Pancreas (tissue), 10 donors: ENCODE measurements at regions not wholly inside any gene's neighbourhood (a gene's known extent, or its start where the extent isn't known, plus 50 kb on each side); places are given as distances from the start of the nearest gene placed in this dataset.

Experiments
- ATAC-seq, 4 donors: fragments of 200-7000 bp; cut with Tn5 transposase; one replicate each; pipeline versions ENCODE4 v1.8.0 to v1.9.1; 2020; ENCODE audit warnings: mild to moderate bottlenecking in 4 of 4, moderate library complexity in 4 of 4
- DNase-seq, 6 donors: peaks; one replicate each; pipeline ENCODE4 v3.0.0-alpha.2; 2020
- FAIRE-seq: peaks from 2 replicates; lab custom pipeline; 2012; peaks lifted over from hg19 to GRCh38; lab: Jason Lieb, UNC
- H3K27ac ChIP-seq, 4 donors: fragments of 200-600 bp; sonication (generic); 1 replicate in 3 of 4; 2 replicates in 1 of 4; pipeline versions ENCODE4 v1.5.0 to v1.8.0; 2020
- H3K27me3 ChIP-seq, 4 donors: fragments of 200-600 bp; one replicate each; pipeline ENCODE4 v1.8.0; 2021
- H3K36me3 ChIP-seq, 3 donors: fragments of 200-600 bp; sonication (generic) in 1 of 3; one replicate each; pipeline versions ENCODE4 v1.5.0 to v1.8.0; 2020 to 2021
- H3K4me1 ChIP-seq, 3 donors: fragments of 200-600 bp; one replicate each; pipeline ENCODE4 v1.8.0; 2021
- H3K4me3 ChIP-seq, 4 donors: fragments of 200-600 bp; sonication (generic) in 2 of 4; one replicate each; pipeline versions ENCODE4 v1.5.0 to v1.8.0; 2020 to 2021
- H3K9me3 ChIP-seq, 4 donors: fragments of 200-600 bp; one replicate each; pipeline ENCODE4 v1.8.0; 2021
- CTCF ChIP-seq, 4 donors: fragments of 200-600 bp; sonication (generic) in 3 of 4; IDR thresholded peaks; one replicate each; pipeline versions ENCODE4 v1.5.0 to v1.8.0; 2021; ENCODE audit warnings: antibody characterized with exemption in 4 of 4
- WGBS, 2 donors: extraction: QIAGEN DNeasy Blood & Tissue Kit; methylation state at CpG; one replicate each; pipeline ENCODE4 v1.1.7; 2013; 5-methylcytosine and 5-hydroxymethylcytosine counted together
- intact Hi-C, 3 donors: fragments of 100-400 bp; cut with DNase I; formaldehyde crosslinking; loops; one replicate each; pipeline versions ENCODE4 v1.11.1 to v1.14.2; 2022
- donor health status: healthy with polysubstance abuse.
- donor health status: DM: no; HTN: no; CAD: no; lungs with moderate emphysema.
- donor health status: DM: no; HTN: no; CAD: no.
- donor health status: control.
- donor health status: control.
- donor health status: Bipolar disorder and iron deficiency.
- donor health status: DM: yes; HTN: yes; CAD: no.
- donor health status: DM: no; HTN: no; CAD: no.
- donor health status: DM: no; HTN: no; CAD: no.
- donor health status: DM: yes; HTN: yes; CAD: no.

- intact Hi-C loops: no loop called here
- TF ChIP-seq CTCF (IDR thresholded peaks at IDR 0.05): no peak
- Histone ChIP-seq H3K36me3 (no peaks in the 10 kb centered on the region), H3K27me3 (no peaks in the 10 kb centered on the region), H3K9me3 (no peaks in the 10 kb centered on the region), H3K4me1 (no peaks in the 10 kb centered on the region), H3K4me3 (no peak overlapping the region), H3K27ac (no peak overlapping the region)
- WGBS, 2 donors: 44 to 47% methylated on average over 2 of the region's 2 CpGs
- DNase-seq (no peak), ATAC-seq (no peak), FAIRE-seq (no peak)
Measured at GRCh38 chr7:81882086-81882485, 112.2 kb upstream of the HGF start.

- H3K4me1 ChIP-seq: no peaks in the 10 kb centered on the region
- H3K36me3 ChIP-seq: no peaks in the 10 kb centered on the region
- ATAC-seq: no peak
- WGBS, 2 donors: 58 to 74% methylated on average over 3 of the region's 3 CpGs
- intact Hi-C loops: no loop called here
- FAIRE-seq: no peak
- H3K9me3 ChIP-seq: no peaks in the 10 kb centered on the region
- no peak for TF ChIP-seq CTCF (IDR thresholded peaks at IDR 0.05)
- H3K27ac ChIP-seq: no peak overlapping the region
- H3K27me3 ChIP-seq: peaks cover 0 to 4% (median 0%) of the 10 kb centered on the region in 4 donors
- no peak overlapping the region for H3K4me3 ChIP-seq
- no peak for DNase-seq
Measured at GRCh38 chr7:81877890-81878289, 108.0 kb upstream of the HGF start.

GRCh38 chr7:81873559-81873958, 103.7 kb upstream of the HGF start:
- ATAC-seq (no peak), FAIRE-seq (no peak), DNase-seq (no peak)
- Histone ChIP-seq H3K27me3 (peaks cover 0 to 4% (median 0%) of the 10 kb centered on the region in 4 donors), H3K9me3 (no peaks in the 10 kb centered on the region), H3K4me1 (no peaks in the 10 kb centered on the region), H3K27ac (no peak overlapping the region), H3K36me3 (no peaks in the 10 kb centered on the region), H3K4me3 (no peak overlapping the region)
- no peak for TF ChIP-seq CTCF (IDR thresholded peaks at IDR 0.05)
- intact Hi-C loops: no loop called here
- WGBS, 2 donors: 59 to 66% methylated on average over 3 of the region's 3 CpGs

GRCh38 chr7:81871606-81872265, 101.9 kb upstream of the HGF start:
- no peak overlapping the region for H3K27ac ChIP-seq
- FAIRE-seq (no peak), DNase-seq (no peak), ATAC-seq (no peak)
- no peak overlapping the region for H3K4me3 ChIP-seq
- no peaks in the 10 kb centered on the region for H3K36me3 ChIP-seq
- peaks cover 0 to 4% (median 0%) of the 10 kb centered on the region in 4 donors for H3K27me3 ChIP-seq
- intact Hi-C loops: no loop called here
- 69 to 75% methylated on average over 6 of the region's 6 CpGs for whole genome bisulfite sequencing, 2 donors
- TF ChIP-seq CTCF (IDR thresholded peaks at IDR 0.05): no peak
- H3K4me1 ChIP-seq: no peaks in the 10 kb centered on the region
- no peaks in the 10 kb centered on the region for H3K9me3 ChIP-seq

GRCh38 chr7:81870608-81871007, 100.8 kb upstream of the HGF start:
- Histone ChIP-seq H3K27me3 (no peaks in the 10 kb centered on the region), H3K4me3 (no peak overlapping the region), H3K36me3 (no peaks in the 10 kb centered on the region), H3K4me1 (no peaks in the 10 kb centered on the region), H3K9me3 (no peaks in the 10 kb centered on the region), H3K27ac (no peak overlapping the region)
- FAIRE-seq (no peak), DNase-seq (no peak), ATAC-seq (no peak)
- TF ChIP-seq CTCF (IDR thresholded peaks at IDR 0.05): no peak
- intact Hi-C loops: no loop called here
